NCI-H2196 (cell line): ENCODE measurements at regions not wholly inside any gene's neighbourhood (a gene's known extent, or its start where the extent isn't known, plus 50 kb on each side); places are given as distances from the start of the nearest gene placed in this dataset.
"Not testable (repeated sequence)": the region's sequence is repeated elsewhere in the genome, so short reads cannot be mapped to it uniquely, and the experiment has no call there.

Experiments
- DNase-seq: peaks from one replicate; lab custom pipeline; 2025; ENCODE audit not compliant: unreplicated experiment; lab: John Stamatoyannopoulos, UW

DNA sequence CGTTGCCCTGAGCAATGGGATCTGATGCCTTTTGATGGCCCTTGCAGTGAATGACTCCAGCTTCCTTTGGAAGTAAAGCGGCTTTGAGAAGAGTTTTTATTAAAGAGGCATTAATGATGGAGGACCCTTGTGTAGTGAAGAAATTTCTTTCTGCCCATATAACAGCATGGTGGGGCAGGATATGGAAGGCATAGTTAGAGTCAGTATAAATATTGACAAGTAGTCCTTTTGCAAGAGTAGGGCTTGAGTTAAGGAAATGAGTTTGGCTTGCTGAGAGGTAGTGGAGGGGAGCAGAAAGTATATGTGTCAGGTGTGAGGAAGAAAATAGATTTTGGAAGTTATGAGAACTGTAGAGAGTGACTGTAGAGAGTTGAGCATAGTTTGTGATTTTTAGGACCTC, 254.1 kb upstream of the DIO3 start:
- DNase-seq, result not testable (repeated sequence)

DNA sequence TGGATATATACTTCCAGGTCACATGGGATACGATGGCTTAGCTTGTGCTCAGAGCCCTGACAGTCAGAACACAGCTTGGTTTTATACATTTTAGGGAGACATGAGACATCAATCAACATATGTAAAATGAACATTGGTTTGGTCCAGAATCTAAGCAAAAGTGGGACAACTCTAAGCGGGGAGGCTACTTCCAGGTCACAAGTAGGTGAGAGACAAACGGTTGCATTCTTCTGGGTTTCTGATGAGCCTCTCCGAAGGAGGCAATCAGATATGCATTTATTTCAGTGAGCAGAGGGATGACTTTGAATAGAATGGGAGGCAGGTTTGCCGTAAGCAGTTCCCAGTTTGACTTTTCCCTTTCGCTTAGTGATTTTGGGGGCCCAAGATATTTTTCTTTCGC, 250.1 kb upstream of the DIO3 start:
- DNase-seq, result not testable (repeated sequence)

DNA sequence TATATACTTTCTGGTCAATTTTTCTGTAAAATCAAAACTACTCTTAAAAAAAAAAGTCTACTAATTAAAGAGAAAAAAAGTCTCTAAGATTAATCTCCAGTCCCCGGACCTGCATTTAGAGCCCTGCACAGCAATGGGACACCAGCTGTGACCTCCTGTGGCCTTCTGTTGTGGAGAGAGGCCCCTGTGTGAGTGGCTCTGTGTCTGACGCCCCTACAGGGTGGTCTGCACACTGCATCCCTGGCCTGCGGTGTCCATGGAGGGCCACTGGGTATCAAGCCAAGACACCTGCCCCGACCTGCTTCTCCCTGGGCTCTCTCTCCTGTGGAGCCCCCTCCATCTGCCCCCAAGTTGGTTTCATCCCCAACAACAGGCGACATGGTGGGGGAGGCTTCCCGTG, 248.0 kb upstream of the DIO3 start:
- no peak for DNase-seq

DNA sequence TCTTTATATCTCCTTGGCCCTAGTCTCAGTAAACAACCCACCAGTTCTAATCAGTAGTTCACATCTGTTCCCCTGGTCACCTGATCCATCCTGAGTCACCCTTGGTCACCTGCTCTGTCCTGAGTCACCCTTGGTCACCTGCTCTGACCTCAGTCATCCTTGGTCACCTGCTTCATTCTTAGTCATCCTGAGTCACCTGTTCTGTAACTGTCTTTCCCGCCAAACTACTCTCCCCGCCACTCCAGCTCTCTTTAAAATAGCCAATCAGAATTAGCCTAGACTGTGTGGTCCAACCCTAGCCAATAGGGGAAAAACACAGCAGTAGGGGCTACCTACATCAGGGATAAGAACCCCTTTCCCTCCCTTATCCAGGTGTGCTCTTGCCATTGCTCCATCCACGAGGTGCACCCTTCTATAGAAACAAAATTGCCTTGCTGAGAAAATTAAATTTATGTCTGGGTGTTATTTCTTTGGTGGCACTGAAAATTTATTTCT, 245.4 kb upstream of the DIO3 start:
- DNase-seq, result no peak

DNA sequence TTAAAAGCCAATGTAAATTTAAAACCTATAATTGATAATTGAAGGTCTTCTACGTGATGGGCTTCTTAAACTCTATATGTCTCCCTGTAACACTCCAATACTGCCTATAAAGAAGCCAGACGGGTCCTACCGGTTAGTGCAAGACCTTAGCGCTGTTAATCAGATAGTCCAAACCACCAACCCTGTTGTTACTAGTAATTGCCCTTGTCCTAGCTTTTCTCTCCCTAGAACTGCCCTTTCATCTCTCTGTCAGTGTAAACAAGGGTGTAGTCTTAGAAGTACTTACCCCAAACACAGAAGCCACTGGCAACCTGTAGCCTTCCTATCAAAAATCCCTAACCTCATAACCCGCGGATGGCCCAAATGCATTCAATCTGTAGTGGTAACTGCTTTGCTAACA, 243.0 kb upstream of the DIO3 start:
- DNase-seq, result no peak

DNA sequence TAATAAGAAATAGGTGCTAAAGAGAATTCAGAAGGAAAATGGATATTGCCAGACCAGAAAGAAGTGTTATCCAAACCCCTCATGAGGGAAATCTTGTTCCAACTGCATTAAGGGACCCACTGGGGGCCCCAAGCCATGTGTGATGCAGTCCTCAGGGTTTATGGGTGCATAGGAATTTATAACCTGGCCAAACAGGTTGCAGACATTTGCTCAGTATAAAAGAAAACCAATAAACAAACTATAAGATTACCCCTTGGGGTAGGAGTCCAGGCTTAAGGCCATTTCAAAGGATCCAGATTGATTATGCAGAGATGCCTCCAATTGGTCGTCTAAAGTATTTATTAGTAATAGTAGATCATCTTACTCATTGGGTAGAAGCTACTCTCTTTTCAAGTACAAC, 240.9 kb upstream of the DIO3 start:
- no peak for DNase-seq

DNA sequence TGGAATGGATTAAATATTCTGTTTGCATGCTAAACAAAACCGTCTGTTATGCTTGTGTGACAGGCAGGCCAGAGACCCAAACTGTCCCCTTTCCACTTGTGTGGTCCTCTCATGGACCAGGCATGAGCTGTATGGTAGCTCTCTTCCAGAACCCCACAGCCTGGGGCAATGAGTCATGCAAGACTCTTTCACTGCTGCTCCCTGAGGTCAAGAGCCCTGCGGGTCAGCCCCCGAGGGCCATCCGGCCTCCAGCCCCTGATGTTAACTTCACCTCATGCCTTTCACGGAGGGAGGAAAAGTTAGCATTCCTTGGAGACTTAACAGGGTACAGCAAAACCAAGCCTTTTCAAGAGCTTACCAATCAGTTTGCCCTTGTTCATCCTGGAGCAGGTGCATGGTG, 239.1 kb upstream of the DIO3 start:
- no peak for DNase-seq

DNA sequence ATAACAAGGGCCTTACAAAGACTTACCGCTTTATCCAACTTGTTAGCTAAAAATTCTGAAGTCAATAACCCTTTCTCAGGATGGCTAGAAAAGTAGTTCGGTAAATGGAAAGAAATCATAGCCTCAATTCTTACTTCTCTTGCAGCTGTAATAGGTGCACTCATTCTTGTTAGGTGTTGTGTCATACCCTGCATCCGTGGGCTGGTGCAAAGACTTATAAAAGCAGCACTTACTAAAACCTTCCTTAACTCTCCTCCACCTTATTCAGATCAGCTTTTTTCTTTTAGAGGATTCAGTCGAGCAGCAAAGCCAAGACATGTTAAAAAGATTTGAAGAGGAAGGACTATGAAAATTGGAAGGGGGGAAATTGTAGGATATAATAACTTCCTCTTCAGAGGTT, 238.2 kb upstream of the DIO3 start:
- no peak for DNase-seq

DNA sequence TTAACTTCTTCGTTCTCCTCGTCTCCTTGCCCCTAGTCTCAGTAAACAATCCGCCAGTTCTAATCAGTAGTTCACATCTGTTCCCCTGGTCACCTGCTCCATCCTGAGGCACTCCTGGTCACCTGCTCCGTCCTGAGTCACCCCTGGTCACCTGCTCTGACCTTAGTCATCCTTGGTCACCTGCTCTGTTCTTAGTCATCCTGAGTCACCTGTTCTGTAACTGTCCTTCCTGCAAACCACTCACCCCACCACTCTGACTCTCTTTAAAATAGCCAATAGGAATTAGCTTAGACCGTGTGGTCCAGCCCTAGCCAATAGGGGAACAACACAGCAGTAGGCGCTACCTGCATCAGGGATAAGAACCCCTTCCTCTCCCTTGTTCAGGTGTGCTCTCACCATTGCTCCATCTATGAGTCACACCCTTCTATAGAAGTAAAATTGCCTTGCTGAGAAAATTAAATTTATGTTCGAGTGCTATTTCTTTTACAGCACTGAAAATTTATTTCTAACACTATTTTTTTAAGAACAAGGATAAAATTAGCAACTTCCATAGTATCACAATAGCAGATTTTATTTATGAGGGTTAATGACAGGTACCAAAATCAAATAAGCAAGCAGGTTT, 237.6 kb upstream of the DIO3 start:
- DNase-seq, result not testable (repeated sequence)

DNA sequence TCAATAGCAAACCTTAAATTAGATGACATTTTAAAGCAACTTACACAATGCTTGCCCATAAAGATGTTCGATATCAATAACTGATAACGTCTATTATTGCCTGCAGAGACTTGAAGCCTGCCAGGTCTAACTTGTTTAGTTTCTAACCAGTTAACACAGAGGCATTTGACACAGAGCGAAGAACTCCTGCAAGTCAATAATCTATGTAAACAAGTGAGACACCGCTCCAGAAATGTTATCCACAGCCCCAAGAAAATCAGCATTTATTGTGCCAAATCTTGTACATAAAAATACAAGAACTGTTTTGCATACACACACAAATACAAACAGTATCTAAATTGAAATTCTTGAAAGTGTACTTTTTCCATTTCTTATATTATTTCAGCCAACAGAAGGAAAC, 236.0 kb upstream of the DIO3 start:
- DNase-seq, result no peak

DNA sequence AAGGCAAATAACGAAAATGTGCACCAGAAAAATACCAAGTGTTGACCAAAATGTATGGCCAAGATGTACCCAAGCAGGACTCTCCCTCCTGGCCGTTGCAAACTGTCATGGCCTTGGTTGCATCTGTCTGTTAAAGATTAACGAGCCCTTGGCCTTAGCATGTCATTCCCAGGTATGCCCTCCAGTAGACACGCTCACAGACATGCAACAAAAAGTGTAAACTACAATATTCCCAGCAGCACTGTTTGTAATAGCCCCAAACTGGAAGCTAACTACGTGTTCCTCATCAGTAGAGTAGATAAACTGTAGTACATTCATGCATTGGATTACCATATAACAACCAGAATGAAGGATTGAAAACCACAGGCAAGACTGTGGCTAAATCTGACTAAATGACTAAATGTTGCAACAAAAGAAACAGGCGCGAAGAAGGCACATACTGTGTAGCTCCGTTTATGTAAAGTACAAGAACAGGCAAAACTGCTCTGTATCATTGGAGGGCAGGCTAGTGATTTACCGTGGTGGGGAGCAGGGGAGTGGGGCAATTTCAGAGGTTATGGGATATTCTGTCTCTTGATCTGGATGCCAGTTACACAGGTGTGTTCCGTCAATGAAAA, 232.8 kb upstream of the DIO3 start:
- no peak for DNase-seq

DNA sequence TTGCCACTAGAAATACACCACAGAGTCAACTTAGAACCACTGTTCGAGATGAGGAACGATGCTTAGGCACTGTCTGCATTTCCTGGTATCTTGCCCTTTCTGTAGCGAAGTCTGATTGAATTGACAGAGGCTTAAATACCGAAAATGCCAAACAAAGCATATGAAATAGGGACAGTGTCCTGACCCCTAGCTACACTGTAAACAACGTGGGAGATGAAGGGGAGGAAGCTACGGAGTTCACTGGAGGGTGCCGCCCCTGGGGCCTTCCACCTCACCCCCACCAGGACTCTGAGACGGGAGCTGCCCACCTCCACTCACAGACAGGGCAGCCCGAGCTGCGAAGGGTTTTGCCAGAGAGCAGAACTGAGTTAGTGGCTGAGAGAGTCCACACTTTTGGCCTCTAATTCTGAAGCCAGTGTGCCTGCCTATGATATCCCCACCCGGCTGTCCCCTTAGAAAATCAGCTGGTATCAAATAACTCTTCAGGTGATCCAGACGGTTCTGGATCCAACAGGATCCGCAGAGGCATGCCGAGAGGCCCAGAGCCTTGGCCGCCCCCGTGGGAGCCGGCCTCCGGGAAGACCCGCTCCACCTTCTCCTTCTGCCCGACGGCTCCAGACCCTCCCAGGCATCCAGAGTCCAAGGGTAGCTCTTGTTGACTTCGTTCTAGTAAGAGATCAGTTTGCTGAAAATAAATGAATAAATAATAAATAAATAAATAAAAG, 230.7 kb upstream of the DIO3 start:
- no peak for DNase-seq

DNA sequence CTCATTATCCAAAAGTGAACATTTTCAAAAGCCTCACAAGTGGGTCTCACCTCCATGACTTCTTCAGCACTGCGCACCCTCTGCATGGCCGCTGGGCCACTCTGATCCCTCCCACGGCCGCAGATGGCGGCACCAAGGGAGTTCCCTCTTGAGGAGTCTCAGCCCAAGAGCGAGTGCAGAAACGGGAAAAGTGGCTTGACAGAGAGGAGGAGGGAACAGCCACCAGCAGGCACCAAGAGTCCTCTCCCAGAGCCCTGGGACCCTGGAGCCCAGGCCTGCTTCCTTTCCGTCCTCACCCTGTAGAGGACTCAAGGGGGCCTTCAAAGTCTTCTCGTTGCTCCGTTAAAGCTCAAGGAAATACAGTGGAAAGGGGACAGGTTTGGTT, 230.2 kb upstream of the DIO3 start:
- no peak for DNase-seq

DNA sequence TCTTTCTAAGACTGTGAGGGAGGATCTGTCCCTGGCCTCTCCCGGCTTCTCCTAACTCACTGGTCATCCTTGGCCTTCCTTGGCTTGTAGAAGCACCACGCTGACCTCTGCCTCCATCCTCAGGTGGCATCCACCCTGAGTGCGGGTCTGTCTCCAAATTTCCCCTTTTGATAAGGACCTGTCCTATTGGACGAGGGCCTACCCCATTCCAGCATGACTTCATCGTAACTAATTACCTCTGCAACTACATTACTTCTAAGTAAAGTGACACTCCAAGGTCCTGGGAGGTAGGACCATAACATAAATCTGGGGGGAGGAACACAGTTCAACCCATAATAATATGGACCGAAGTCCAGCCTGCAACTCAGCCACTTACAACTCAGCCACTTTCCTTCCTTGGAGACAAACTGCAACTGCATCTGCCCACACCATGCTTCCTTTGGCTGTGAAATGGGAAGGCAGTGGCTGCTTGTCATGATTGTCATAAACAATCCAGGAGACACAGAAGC, 229.6 kb upstream of the DIO3 start:
- no peak for DNase-seq

DNA sequence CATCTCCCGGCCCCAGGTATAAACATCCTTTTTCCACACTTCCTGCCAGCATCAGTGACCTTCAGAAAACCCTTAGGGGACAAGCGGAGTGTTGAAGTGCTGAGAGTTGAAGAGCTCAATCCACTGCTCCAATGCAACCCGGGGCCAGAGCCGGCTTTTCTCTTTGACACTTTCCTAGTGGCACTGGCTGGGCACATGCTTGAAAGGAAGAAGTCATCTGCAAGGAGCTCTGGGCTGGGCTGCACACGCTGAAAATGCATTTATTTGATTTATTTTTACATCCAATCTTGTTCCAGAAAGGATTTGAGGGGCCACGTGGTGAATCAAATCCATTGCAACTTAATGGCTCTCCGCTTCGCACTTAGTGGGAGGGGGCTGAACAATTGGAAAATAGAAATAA, 229.0 kb upstream of the DIO3 start:
- DNase-seq, result no peak

DNA sequence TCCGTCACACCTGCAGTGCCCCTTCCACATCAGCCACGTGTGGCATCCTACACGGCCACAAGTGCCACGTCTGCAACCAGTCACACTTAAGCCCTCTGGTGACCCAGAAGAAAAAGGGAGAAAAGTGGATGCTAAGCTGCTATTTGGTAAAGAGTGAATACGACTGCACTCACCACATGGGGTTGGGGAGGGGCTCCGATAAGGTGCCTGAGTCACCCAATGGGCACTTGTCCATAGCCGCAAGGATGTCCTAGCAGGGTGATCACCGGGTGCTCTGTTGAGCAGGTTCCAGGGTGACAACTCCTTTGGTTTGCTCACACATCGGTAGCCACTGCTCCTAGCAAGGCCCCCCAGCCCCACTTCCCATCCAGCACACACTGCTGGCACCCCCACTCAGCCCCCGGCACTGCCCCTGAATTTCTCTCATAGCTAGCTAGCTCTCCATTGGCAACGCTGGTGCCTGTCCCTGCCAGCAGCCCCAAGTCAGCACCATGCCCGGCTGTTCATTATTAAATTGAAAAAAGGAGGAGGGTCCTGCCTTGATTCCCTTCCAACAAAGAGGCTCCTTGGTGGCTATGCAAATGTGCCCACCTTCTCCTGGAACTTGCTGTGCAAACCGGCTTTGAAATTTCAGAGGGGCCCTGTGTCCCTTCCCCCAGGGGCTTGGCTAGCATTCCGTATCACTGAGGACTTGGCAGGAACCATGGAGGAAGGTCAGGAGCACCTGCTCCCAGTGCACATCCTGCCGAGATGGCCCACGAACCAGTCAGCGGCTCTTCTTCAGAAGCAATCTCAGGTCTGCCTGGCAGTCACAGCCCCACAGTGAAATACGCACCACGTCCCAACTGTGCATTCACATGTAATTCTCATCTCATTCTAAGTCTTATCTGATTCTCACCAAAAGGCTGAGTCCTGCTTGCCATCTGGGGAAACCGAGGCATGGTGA, 227.7 kb upstream of the DIO3 start:
- no peak for DNase-seq

DNA sequence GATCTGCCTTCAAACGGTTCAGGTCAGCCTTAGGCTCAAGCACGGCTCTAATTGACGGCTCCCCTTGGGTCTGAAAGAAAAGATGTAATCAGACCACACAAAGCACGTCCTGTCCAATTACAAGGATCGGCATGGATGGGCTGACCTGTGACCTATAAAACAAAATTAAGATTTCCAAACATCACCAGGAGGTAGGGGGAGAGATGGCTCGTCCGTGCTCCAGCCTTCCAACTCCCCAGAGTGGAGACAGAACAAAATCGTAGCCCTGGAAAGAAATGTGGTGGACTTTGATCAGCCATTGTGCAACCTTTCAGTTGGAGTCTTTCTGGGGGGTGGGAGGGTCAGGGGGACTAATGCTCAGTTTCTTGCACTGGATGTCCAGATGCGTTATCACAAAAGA, 226.6 kb upstream of the DIO3 start:
- no peak for DNase-seq

DNA sequence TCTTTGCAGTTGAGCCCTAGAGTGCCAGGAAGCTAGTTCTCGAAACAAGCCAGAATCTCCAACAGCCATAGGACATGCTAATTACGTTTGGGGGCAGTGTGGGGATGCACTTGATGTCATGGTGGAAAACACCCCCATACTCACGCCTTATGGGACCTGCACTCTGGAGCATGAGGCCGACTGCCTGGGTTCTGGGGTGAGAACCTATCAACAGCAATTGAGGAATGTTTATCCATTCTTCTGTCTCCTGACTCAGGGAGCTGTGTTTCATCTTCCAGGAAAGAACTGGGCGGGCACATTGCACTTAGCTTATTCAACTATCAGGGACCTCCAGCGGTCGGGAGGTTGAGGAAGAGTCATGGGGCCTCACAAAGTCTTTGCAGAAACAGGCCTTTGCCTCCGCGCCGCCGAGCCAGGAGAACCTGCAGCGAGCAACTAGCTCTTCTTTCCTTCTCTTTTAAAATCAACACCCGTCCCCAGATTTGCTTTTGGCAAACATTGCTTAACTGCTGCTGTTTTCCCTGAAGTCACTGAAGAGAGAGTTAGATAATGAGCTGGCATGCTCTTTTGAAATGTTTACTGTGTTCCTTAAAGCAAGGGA, 226.1 kb upstream of the DIO3 start:
- DNase-seq, result no peak

DNA sequence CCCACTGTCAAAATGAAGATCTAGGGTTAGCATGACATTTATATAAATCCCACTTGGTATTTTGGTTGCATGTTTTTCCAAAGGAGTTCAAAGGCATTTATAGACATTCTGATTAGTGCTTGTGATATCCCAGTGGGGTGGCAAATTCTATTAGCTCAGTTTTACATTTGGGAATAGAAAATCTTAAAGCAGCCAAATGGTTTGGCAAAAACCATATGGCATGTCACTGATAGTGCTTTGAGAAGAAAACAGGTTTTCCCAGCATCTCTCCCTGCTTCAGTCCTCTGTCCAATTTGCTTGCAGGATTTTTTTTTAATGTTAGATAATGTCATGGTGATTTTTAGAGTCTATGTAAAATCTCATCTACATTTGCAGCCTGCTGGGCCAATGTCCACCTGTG, 225.1 kb upstream of the DIO3 start:
- DNase-seq, result no peak

DNA sequence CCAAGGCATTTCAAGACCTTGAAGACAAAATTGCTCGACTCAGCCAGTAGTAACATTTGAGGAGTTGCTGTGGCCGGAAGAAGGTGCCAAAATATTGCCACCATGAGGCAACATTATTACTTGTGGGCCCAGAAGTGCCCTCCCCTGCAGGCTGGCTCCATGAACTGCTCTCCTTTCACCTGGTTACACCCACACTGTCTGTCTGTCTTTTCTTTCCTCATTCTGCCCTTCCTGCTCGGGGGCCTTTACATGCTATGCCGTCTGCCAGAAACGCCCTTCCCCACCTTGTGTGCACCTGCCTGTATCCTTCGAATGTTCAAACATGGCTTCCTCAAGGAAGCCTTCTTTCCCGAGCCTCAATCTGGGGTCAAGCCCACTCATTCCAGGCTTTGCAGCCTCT, 224.2 kb upstream of the DIO3 start:
- DNase-seq, result no peak

DNA sequence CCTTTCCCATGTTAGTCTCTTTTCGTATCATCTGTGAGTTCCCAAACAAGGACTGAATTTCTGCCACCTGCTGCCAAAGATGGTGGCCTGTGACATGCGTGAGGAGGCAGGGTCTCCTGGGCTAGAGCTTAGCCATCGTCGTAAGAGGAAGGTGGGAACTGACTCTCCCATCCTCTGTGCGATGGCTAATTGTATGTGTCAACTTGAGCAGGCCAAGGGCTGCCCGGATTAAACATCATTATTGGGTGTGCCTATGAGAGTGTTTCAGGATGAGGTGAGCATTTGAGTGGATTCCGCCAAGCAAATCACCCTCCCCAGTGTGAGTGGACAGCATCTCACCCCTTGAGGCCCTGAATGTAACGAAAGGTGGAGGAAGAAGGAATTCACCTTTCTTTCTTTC, 220.7 kb upstream of the DIO3 start:
- no peak for DNase-seq
